Panc1 (cell line): ENCODE measurements at regions not wholly inside any gene's neighbourhood (a gene's known extent, or its start where the extent isn't known, plus 50 kb on each side); places are given as distances from the start of the nearest gene placed in this dataset.

Experiments used
- ATAC-seq: fragments of 200-7000 bp; cut with Tn5 transposase; 2 replicates; pipeline ENCODE4 v1.9.1; 2020; ENCODE audit warnings: mild to moderate bottlenecking, moderate library complexity
- BruUV-seq: library from RNA; stranded (reverse); fragments of 400-500 nt; replicated peaks from 2 replicates; lab custom pipeline; 2021; lab: Mats Ljungman, UMichigan
- CTCF ChIA-PET: fragments of 300-600 bp; sonication (Branson Sonifier 250); formaldehyde crosslinking; loops from one replicate; lab custom pipeline; 2022; ENCODE audit warnings: antibody characterized with exemption; lab: Charles Lee
- POLR2A ChIA-PET: fragments of 300-600 bp; sonication (Branson Sonifier 250); formaldehyde crosslinking; loops from one replicate; lab custom pipeline; 2022; ENCODE audit warnings: antibody characterized with exemption; lab: Charles Lee
- DNase-seq: peaks from one replicate; pipeline ENCODE4 v3.0.0-alpha.2; 2010; ENCODE audit warnings: low read depth, low spot score
- H3K27ac ChIP-seq: 2 replicates; pipeline ENCODE4 v1.5.1; 2011; ENCODE audit warnings: mild to moderate bottlenecking, low read length, inconsistent platforms
- H3K27me3 ChIP-seq: fragments of 200-500 bp; sonication (Bioruptor generic); 2 replicates; pipeline ENCODE4 v1.6.0; 2014; ENCODE audit warnings: low read length, inconsistent platforms; ENCODE audit not compliant: control insufficient read depth, insufficient read depth
- H3K36me3 ChIP-seq: fragments of 200-500 bp; sonication (Bioruptor generic); 2 replicates; pipeline ENCODE4 v1.5.1; 2014; ENCODE audit warnings: inconsistent platforms, mild to moderate bottlenecking, low read length, moderate library complexity; ENCODE audit not compliant: control insufficient read depth, insufficient read depth
- H3K4me1 ChIP-seq: 2 replicates; pipeline ENCODE4 v1.5.1; 2011; ENCODE audit warnings: inconsistent platforms, mild to moderate bottlenecking, low read length, moderate library complexity; ENCODE audit not compliant: control insufficient read depth, insufficient read depth
- H3K4me3 ChIP-seq, 2 experiments: 2 replicates each; pipeline ENCODE4 v1.5.1; 2011 to 2012; ENCODE audit warnings: low read depth in 2 of 2, low read length in 2 of 2, mild to moderate bottlenecking in 2 of 2, inconsistent platforms in 1 of 2, moderate library complexity in 1 of 2
- H3K9me3 ChIP-seq: fragments of 200-500 bp; sonication (Bioruptor generic); 2 replicates; pipeline ENCODE4 v1.5.1; 2014; ENCODE audit warnings: low read depth, mild to moderate bottlenecking, inconsistent platforms, low read length, moderate library complexity; ENCODE audit not compliant: control insufficient read depth, insufficient read depth
- POLR2AphosphoS5 ChIP-seq: IDR thresholded peaks from 2 replicates; pipeline ENCODE4 v1.6.1; 2012; ENCODE audit warnings: mild to moderate bottlenecking, low read depth, low read length, moderate library complexity
- SIN3A ChIP-seq: IDR thresholded peaks from 2 replicates; pipeline ENCODE4 v1.6.1; 2012; ENCODE audit warnings: low read depth, mild to moderate bottlenecking, low read length, moderate library complexity, borderline replicate concordance; ENCODE audit not compliant: insufficient read depth
- TCF7L2 ChIP-seq: IDR thresholded peaks from 2 replicates; pipeline ENCODE4 v1.6.1; 2011; ENCODE audit warnings: mild to moderate bottlenecking, low read depth, low read length, inconsistent platforms
- in situ Hi-C: cut with HindIII; loops from 2 replicates; pipeline ENCODE4 v1.10.0; 2016; ENCODE audit warnings: low sequenced_read_pairs, low pct_unique_long_range_greater_than_20kb
- intact Hi-C: fragments of 100-400 bp; cut with micrococcal nuclease; formaldehyde crosslinking; loops from one replicate; pipeline ENCODE4 v1.10.0; 2022; ENCODE audit not compliant: unreplicated experiment
- TF ChIP-seq, protein P1 (sequence below): fragments of 450-650 bp; IDR thresholded peaks from 2 replicates; pipeline ENCODE4 v1.5.1; 2017; ENCODE audit warnings: mild to moderate bottlenecking
- TF ChIP-seq, protein P2 (sequence below), 2 experiments: IDR thresholded peaks; 2 replicates each; pipeline ENCODE4 v1.6.1; 2011 to 2012; ENCODE audit warnings: low read depth in 2 of 2, control low read depth in 1 of 2, low read length in 1 of 2, mild to moderate bottlenecking in 1 of 2, moderate library complexity in 1 of 2; ENCODE audit not compliant: insufficient read depth in 1 of 2

DNA sequence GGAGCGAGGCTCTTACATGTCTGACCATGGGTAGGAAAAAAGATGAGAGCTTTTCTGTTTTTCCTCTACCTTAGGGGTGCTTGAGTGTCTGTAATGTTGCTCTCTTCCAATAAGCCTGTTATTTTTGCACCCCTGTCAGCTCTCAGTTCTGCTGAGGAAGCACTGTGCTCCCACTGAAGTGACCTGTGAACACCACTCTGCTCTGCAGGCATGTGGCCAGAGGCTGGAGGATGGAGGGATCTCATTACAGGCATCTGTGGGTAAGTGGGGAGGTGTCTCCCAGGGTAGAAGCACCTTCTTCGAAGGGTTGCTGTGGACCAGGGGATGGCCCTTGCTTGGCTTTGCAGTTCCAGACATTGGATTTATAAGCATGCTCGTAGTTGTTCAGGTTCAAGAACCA lies 56.8 kb upstream of the RBM15 start:
- Histone ChIP-seq H3K27me3 (no peaks in the 10 kb centered on the region), H3K27ac (no peak overlapping the region), H3K4me1 (no peaks in the 10 kb centered on the region), H3K9me3 (no peaks in the 10 kb centered on the region), H3K36me3 (no peaks in the 10 kb centered on the region), H3K4me3 (no peak overlapping the region)
- ChIA-PET CTCF (no interaction called here), POLR2A (no interaction called here)
- in situ Hi-C loops, result no loop called here
- ATAC-seq (no peak), DNase-seq (no peak)
- intact Hi-C loops, result no loop called here
- BruUV-seq, result no TSS peak
- TF ChIP-seq SIN3A (no peak), POLR2AphosphoS5 (no peak), TCF7L2 (no peak)
- TF ChIP-seq, protein P1, sequence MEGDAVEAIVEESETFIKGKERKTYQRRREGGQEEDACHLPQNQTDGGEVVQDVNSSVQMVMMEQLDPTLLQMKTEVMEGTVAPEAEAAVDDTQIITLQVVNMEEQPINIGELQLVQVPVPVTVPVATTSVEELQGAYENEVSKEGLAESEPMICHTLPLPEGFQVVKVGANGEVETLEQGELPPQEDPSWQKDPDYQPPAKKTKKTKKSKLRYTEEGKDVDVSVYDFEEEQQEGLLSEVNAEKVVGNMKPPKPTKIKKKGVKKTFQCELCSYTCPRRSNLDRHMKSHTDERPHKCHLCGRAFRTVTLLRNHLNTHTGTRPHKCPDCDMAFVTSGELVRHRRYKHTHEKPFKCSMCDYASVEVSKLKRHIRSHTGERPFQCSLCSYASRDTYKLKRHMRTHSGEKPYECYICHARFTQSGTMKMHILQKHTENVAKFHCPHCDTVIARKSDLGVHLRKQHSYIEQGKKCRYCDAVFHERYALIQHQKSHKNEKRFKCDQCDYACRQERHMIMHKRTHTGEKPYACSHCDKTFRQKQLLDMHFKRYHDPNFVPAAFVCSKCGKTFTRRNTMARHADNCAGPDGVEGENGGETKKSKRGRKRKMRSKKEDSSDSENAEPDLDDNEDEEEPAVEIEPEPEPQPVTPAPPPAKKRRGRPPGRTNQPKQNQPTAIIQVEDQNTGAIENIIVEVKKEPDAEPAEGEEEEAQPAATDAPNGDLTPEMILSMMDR, result no peak
- TF ChIP-seq, protein P2, sequence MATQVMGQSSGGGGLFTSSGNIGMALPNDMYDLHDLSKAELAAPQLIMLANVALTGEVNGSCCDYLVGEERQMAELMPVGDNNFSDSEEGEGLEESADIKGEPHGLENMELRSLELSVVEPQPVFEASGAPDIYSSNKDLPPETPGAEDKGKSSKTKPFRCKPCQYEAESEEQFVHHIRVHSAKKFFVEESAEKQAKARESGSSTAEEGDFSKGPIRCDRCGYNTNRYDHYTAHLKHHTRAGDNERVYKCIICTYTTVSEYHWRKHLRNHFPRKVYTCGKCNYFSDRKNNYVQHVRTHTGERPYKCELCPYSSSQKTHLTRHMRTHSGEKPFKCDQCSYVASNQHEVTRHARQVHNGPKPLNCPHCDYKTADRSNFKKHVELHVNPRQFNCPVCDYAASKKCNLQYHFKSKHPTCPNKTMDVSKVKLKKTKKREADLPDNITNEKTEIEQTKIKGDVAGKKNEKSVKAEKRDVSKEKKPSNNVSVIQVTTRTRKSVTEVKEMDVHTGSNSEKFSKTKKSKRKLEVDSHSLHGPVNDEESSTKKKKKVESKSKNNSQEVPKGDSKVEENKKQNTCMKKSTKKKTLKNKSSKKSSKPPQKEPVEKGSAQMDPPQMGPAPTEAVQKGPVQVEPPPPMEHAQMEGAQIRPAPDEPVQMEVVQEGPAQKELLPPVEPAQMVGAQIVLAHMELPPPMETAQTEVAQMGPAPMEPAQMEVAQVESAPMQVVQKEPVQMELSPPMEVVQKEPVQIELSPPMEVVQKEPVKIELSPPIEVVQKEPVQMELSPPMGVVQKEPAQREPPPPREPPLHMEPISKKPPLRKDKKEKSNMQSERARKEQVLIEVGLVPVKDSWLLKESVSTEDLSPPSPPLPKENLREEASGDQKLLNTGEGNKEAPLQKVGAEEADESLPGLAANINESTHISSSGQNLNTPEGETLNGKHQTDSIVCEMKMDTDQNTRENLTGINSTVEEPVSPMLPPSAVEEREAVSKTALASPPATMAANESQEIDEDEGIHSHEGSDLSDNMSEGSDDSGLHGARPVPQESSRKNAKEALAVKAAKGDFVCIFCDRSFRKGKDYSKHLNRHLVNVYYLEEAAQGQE (IDR thresholded peaks at IDR 0.05; ENCODE audit: insufficient read depth in 1 of 2, low read depth in 2 of 2, low read length in 1 of 2), result no peak

- no TSS peak for BruUV-seq
- CTCF ChIA-PET, result no interaction called here
- H3K36me3 ChIP-seq, result no peaks in the 10 kb centered on the region
- H3K4me3 ChIP-seq, result no peak overlapping the region
- no peaks in the 10 kb centered on the region for H3K9me3 ChIP-seq
- no peaks in the 10 kb centered on the region for H3K27me3 ChIP-seq
- no peak for ATAC-seq
- no peak overlapping the region for H3K27ac ChIP-seq
- TF ChIP-seq, protein P2 (IDR thresholded peaks at IDR 0.05; ENCODE audit: insufficient read depth in 1 of 2, low read depth in 2 of 2, low read length in 1 of 2), result no peak
- in situ Hi-C loops (no loop called here), intact Hi-C loops (no loop called here)
- POLR2A ChIA-PET, result no interaction called here
- DNase-seq, result no peak
- no peaks in the 10 kb centered on the region for H3K4me1 ChIP-seq
Measured at GRCh38 chr1:110283677-110284076, 55.5 kb upstream of the RBM15 start.
